ENCODE measurements at regions not wholly inside any gene's neighbourhood (a gene's known extent, or its start where the extent isn't known, plus 50 kb on each side); places are given as distances from the start of the nearest gene placed in this dataset.

DNA sequence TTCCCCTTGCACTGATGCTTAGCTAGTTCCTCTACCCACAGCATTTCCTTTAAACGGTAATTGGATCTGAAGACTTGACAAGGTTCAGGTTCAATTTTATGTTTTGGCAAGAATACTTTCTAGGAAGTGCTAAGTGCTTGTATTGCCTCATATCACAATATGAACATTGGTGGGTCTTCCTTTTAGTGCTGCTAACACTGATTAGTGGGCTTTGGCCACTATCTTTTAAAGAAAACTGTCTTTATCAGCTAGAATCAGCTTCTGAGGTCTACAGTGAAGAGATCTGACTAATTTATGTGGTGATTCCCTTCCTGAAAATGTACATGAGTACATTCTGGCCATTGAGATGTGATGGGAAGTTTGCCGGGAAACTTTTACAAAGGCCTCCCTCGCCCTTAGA, 316.7 kb upstream of the KLF3 start:
- no peak overlapping the region for H3K27ac Mint-ChIP-seq
- H3K27me3 Mint-ChIP-seq: no peaks in the 10 kb centered on the region
- no peaks in the 10 kb centered on the region for H3K4me1 Mint-ChIP-seq (ENCODE audit: unreplicated experiment)
- H3K9me3 Mint-ChIP-seq: peaks cover 6% of the 10 kb centered on the region
- peaks cover 4% of the 10 kb centered on the region for H3K36me3 Mint-ChIP-seq
- TF ChIP-seq, protein P1, sequence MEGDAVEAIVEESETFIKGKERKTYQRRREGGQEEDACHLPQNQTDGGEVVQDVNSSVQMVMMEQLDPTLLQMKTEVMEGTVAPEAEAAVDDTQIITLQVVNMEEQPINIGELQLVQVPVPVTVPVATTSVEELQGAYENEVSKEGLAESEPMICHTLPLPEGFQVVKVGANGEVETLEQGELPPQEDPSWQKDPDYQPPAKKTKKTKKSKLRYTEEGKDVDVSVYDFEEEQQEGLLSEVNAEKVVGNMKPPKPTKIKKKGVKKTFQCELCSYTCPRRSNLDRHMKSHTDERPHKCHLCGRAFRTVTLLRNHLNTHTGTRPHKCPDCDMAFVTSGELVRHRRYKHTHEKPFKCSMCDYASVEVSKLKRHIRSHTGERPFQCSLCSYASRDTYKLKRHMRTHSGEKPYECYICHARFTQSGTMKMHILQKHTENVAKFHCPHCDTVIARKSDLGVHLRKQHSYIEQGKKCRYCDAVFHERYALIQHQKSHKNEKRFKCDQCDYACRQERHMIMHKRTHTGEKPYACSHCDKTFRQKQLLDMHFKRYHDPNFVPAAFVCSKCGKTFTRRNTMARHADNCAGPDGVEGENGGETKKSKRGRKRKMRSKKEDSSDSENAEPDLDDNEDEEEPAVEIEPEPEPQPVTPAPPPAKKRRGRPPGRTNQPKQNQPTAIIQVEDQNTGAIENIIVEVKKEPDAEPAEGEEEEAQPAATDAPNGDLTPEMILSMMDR (conservative IDR thresholded peaks at IDR 0.05): no peak
- H3K4me3 Mint-ChIP-seq: no peak overlapping the region
- DNase-seq (ENCODE audit: extremely low spot score, unreplicated experiment): no peak

DNA sequence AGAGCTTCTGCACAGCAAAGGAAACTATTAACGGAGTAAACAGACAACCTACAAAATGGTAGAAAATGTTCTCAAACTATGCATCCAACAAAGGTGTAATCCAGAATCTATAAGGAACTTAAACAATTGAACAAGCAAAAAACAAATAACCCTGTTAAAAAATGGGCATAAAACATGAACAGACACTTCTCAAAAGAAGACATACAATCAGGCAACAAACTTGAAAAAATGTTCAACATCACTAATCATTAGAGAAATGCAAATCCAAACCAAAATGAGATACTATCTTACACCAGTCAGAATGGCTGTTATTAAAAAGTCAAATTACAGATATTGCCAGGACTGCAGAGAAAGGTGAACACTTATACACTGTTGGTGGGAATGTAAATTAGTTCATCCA, 309.6 kb upstream of the KLF3 start:
- Mint-ChIP-seq H3K4me1 (ENCODE audit: unreplicated experiment) (no peaks in the 10 kb centered on the region), H3K27me3 (no peaks in the 10 kb centered on the region), H3K9me3 (peaks cover 14% of the 10 kb centered on the region), H3K36me3 (no peaks in the 10 kb centered on the region), H3K4me3 (no peak overlapping the region), H3K27ac (no peak overlapping the region)
- TF ChIP-seq, protein P1 (conservative IDR thresholded peaks at IDR 0.05): no peak
- DNase-seq (ENCODE audit: extremely low spot score, unreplicated experiment): no peak

DNA sequence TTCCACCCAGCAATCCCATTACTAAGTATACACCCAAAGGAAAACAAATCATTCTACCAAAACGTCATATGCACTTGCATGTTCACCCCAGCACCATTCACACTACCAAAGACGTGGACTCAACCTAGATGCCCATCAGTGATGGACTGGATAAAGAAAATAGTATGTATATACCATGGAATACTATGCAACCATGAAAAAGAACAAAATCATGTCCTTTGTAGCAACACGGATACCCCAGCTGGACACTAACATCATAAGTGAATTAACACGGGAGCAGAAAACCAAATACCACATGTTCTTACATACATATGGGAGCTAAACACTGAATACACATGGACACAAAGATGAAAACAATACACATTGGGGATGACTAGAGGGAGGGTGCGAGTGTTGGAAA, 309.1 kb upstream of the KLF3 start:
- no peaks in the 10 kb centered on the region for H3K36me3 Mint-ChIP-seq
- no peak overlapping the region for H3K27ac Mint-ChIP-seq
- H3K9me3 Mint-ChIP-seq: peaks cover 14% of the 10 kb centered on the region
- TF ChIP-seq, protein P1 (conservative IDR thresholded peaks at IDR 0.05): no peak
- DNase-seq (ENCODE audit: extremely low spot score, unreplicated experiment): no peak
- H3K4me1 Mint-ChIP-seq (ENCODE audit: unreplicated experiment): no peaks in the 10 kb centered on the region
- no peaks in the 10 kb centered on the region for H3K27me3 Mint-ChIP-seq
- no peak overlapping the region for H3K4me3 Mint-ChIP-seq

DNA sequence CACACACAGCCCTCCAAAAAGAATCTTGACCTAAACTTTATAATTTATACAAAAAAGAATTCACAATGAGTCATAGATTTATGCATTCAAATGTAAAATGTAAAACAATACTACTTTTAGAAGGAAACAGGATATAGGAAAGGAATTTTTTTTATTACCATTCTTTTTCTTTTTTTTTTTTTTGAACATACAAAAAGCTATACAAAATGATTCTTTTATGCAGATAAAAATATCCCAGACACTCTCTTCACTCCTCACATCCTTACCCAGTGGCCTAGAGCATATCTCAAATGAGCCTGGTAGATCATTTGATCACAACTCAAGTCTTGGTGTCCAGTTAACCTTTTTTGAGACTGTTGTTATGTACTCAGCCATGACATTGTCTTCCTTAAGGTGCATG, 307.3 kb upstream of the KLF3 start:
- H3K36me3 Mint-ChIP-seq: no peaks in the 10 kb centered on the region

DNA sequence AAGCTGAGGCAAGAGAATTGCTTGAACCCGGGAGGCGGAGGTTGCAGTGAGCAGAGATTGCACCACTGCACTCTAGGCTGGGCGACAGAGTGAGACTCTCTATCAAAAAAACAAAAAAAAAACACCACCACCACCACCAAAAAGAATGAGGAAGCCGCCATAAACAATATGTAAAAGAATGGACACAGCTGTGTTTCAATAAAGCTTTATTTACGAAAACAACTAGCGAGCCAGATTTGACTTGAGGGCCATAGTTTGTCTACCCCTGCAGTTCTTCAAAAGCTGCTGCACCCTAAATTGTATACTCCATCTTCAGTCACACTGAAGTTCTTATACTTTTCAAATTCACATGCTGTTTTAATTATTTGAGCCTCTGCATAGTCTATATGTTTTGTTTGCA, 306.5 kb upstream of the KLF3 start:
- no peaks in the 10 kb centered on the region for H3K4me1 Mint-ChIP-seq (ENCODE audit: unreplicated experiment)
- peaks cover 10% of the 10 kb centered on the region for H3K9me3 Mint-ChIP-seq
- no peaks in the 10 kb centered on the region for H3K27me3 Mint-ChIP-seq
- DNase-seq (ENCODE audit: extremely low spot score, unreplicated experiment): no peak
- no peak overlapping the region for H3K27ac Mint-ChIP-seq
- no peak overlapping the region for H3K4me3 Mint-ChIP-seq
- H3K36me3 Mint-ChIP-seq: no peaks in the 10 kb centered on the region
- TF ChIP-seq, protein P1 (conservative IDR thresholded peaks at IDR 0.05): no peak

More for the DNA sequence above, 307.3 kb upstream of the KLF3 start:
- H3K4me3 Mint-ChIP-seq: no peak overlapping the region
- no peaks in the 10 kb centered on the region for H3K4me1 Mint-ChIP-seq (ENCODE audit: unreplicated experiment)
- DNase-seq (ENCODE audit: extremely low spot score, unreplicated experiment): no peak
- TF ChIP-seq, protein P1 (conservative IDR thresholded peaks at IDR 0.05): no peak
- peaks cover 14% of the 10 kb centered on the region for H3K9me3 Mint-ChIP-seq
- no peaks in the 10 kb centered on the region for H3K27me3 Mint-ChIP-seq
- no peak overlapping the region for H3K27ac Mint-ChIP-seq

DNA sequence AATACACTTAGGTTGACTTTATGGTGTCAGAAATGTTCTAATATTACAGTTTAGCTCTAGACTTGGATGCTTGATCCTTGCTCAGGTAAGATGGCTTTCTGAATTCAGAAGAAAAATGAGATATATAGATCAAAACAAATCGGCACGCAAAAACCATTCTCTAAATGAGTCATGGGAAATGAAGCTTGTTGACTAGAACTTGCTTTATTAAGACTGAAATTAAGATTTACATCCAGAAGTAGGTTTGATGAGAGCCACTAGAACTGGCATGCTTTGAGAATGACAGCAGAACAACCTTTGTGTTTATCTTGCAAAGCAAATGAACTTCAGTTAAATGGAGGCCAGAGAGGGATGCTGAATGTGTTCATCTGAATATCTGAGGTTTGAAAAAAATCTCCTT, 304.9 kb upstream of the KLF3 start:
- no peak for DNase-seq (ENCODE audit: extremely low spot score, unreplicated experiment)
- no peak overlapping the region for H3K27ac Mint-ChIP-seq
- no peaks in the 10 kb centered on the region for H3K36me3 Mint-ChIP-seq
- no peak overlapping the region for H3K4me3 Mint-ChIP-seq
- H3K9me3 Mint-ChIP-seq: peaks cover 4% of the 10 kb centered on the region
- TF ChIP-seq, protein P1 (conservative IDR thresholded peaks at IDR 0.05): no peak
- H3K4me1 Mint-ChIP-seq (ENCODE audit: unreplicated experiment): no peaks in the 10 kb centered on the region
- H3K27me3 Mint-ChIP-seq: no peaks in the 10 kb centered on the region

Measured in type B pancreatic cell (in vitro differentiated cells).